A549 (cell line): ENCODE measurements at regions not wholly inside any gene's neighbourhood (a gene's known extent, or its start where the extent isn't known, plus 50 kb on each side); places are given as distances from the start of the nearest gene placed in this dataset.

ENCODE experiments used
- ATAC-seq, 2 experiments: fragments of 200-7000 bp in 1 of 2; fragments of >200 bp in 1 of 2; cut with Nextera tagmentation in 1 of 2; cut with Tn5 transposase in 1 of 2; 3 replicates each; pipeline versions ENCODE4 v1.8.0 to v1.9.1; 2018 to 2020; ENCODE audit warnings: mild to moderate bottlenecking in 1 of 2, moderate library complexity in 1 of 2
- CTCF ChIA-PET: fragments of 300-600 bp; sonication (Branson Sonifier 250); formaldehyde crosslinking; extraction: SDS; loops from one replicate; lab custom pipeline; 2021; ENCODE audit warnings: antibody characterized with exemption, inconsistent platforms; lab: Yijun Ruan, JAX
- POLR2A ChIA-PET: fragments of 350-600 bp; formaldehyde crosslinking; extraction: SDS; loops from one replicate; lab custom pipeline; 2021; ENCODE audit warnings: antibody characterized with exemption, inconsistent platforms; lab: Yijun Ruan, JAX
- DNase-seq, 2 experiments: peaks; one replicate each; pipeline versions ENCODE4 v3.0.0 to v3.0.0-alpha.2; 2011 to 2016; ENCODE audit warnings: low read depth in 1 of 2, low spot score in 1 of 2
- FAIRE-seq: peaks from 2 replicates; lab custom pipeline; 2011; peaks lifted over from hg19 to GRCh38; lab: Jason Lieb, UNC
- H3K27ac ChIP-seq, 2 experiments: fragments of >200 bp; sonication (Bioruptor Twin); formaldehyde crosslinking; 3 replicates each; pipeline ENCODE4 v1.5.1; 2016 to 2017
- H3K4me1 ChIP-seq: fragments of >200 bp; sonication (Bioruptor Twin); formaldehyde crosslinking; 3 replicates; pipeline ENCODE4 v1.6.1; 2016
- H3K4me2 ChIP-seq: fragments of >200 bp; sonication (Bioruptor Twin); formaldehyde crosslinking; 3 replicates; pipeline ENCODE4 v1.6.1; 2016
- H3K4me3 ChIP-seq: fragments of >200 bp; sonication (Bioruptor Twin); formaldehyde crosslinking; 3 replicates; pipeline ENCODE4 v1.5.1; 2016
- H3K9me3 ChIP-seq: fragments of >200 bp; sonication (Bioruptor Twin); formaldehyde crosslinking; 3 replicates; pipeline ENCODE4 v1.6.1; 2016
- ATOH8 ChIP-seq: fragments of 250-450 bp; sonication (Bioruptor Pico); IDR thresholded peaks from 2 replicates; pipeline ENCODE4 v1.5.0; 2020; ENCODE audit warnings: low read depth, mild to moderate bottlenecking, moderate library complexity
- CBX2 ChIP-seq: fragments of 200-600 bp; sonication (generic); IDR thresholded peaks from 2 replicates; pipeline ENCODE4 v1.6.1; 2016; ENCODE audit warnings: low read depth, mild to moderate bottlenecking, borderline replicate concordance
- CEBPB ChIP-seq, 2 experiments: fragments of >200 bp in 1 of 2; sonication (Bioruptor Twin) in 1 of 2; formaldehyde crosslinking in 1 of 2; IDR thresholded peaks; 2 replicates each; pipeline ENCODE4 v1.6.1; 2012 to 2016
- CHD2 ChIP-seq: fragments of 150-350 bp; IDR thresholded peaks from 2 replicates; pipeline ENCODE4 v1.6.1; 2014; ENCODE audit warnings: low read length; ENCODE audit not compliant: partially characterized antibody
- CTCF ChIP-seq: fragments of >200 bp; sonication (Bioruptor Twin); formaldehyde crosslinking; IDR thresholded peaks from 3 replicates; pipeline ENCODE4 v1.5.1; 2016
- EHF ChIP-seq: fragments of 250-450 bp; sonication (Bioruptor Pico); IDR thresholded peaks from 2 replicates; pipeline ENCODE4 v1.5.0; 2020; ENCODE audit warnings: mild to moderate bottlenecking
- EHMT2 ChIP-seq: fragments of 200-600 bp; sonication (generic); IDR thresholded peaks from 2 replicates; pipeline ENCODE4 v1.6.1; 2016; ENCODE audit warnings: antibody characterized with exemption, low read depth, mild to moderate bottlenecking, moderate library complexity
- ELK1 ChIP-seq: fragments of 150-350 bp; IDR thresholded peaks from 2 replicates; pipeline ENCODE4 v1.6.1; 2014; ENCODE audit warnings: low read depth, mild to moderate bottlenecking, low read length
- GATA3 ChIP-seq: IDR thresholded peaks from 2 replicates; pipeline ENCODE4 v1.6.1; 2012; ENCODE audit warnings: borderline replicate concordance
- HEYL ChIP-seq: fragments of 250-450 bp; sonication (Bioruptor Pico); IDR thresholded peaks from 2 replicates; pipeline ENCODE4 v1.8.0; 2021; ENCODE audit warnings: mild to moderate bottlenecking, moderate library complexity
- HOXA7 ChIP-seq: fragments of 250-450 bp; sonication (Bioruptor Pico); IDR thresholded peaks from 2 replicates; pipeline ENCODE4 v1.5.0; 2020; ENCODE audit warnings: mild to moderate bottlenecking, moderate library complexity
- KDM5A ChIP-seq: fragments of 200-600 bp; sonication (generic); IDR thresholded peaks from 2 replicates; pipeline ENCODE4 v1.6.1; 2016; ENCODE audit warnings: antibody characterized with exemption, mild to moderate bottlenecking
- MAFK ChIP-seq: fragments of 450-650 bp; IDR thresholded peaks from 2 replicates; pipeline ENCODE4 v1.6.1; 2014; ENCODE audit not compliant: partially characterized antibody
- MYC ChIP-seq: IDR thresholded peaks from 2 replicates; pipeline ENCODE4 v1.6.1; 2012; ENCODE audit warnings: mild to moderate bottlenecking, inconsistent platforms, low read length, improper control_type of control experiment, borderline replicate concordance
- NFE2L2 ChIP-seq: fragments of 150-350 bp; conservative IDR thresholded peaks from 2 replicates; pipeline ENCODE4 v1.6.1; 2014; ENCODE audit warnings: low read length
- NPAS2 ChIP-seq: fragments of 250-450 bp; sonication (Bioruptor Pico); IDR thresholded peaks from 2 replicates; pipeline ENCODE4 v1.8.0; 2022; ENCODE audit warnings: mild to moderate bottlenecking, moderate library complexity, borderline replicate concordance
- PBX3 ChIP-seq: IDR thresholded peaks from 2 replicates; pipeline ENCODE4 v1.6.1; 2012
- PHF8 ChIP-seq: fragments of 200-600 bp; sonication (generic); IDR thresholded peaks from 2 replicates; pipeline ENCODE4 v1.6.1; 2016; ENCODE audit warnings: low read depth, mild to moderate bottlenecking, antibody characterized with exemption, moderate library complexity, borderline replicate concordance
- POLR2A ChIP-seq: IDR thresholded peaks from 2 replicates; pipeline ENCODE4 v1.6.1; 2012; ENCODE audit warnings: mild to moderate bottlenecking, low read length
- RFX5 ChIP-seq: fragments of 450-650 bp; IDR thresholded peaks from 2 replicates; pipeline ENCODE4 v1.7.1; 2014; ENCODE audit warnings: antibody characterized with exemption, mild to moderate bottlenecking, moderate library complexity
- RNF2 ChIP-seq: fragments of 200-600 bp; sonication (generic); IDR thresholded peaks from 2 replicates; pipeline ENCODE4 v1.6.1; 2016; ENCODE audit warnings: low read depth, mild to moderate bottlenecking, antibody characterized with exemption, moderate library complexity, borderline replicate concordance
- ZFP36 ChIP-seq: fragments of 450-650 bp; IDR thresholded peaks from 2 replicates; pipeline ENCODE4 v1.6.1; 2014; ENCODE audit warnings: borderline replicate concordance; ENCODE audit not compliant: partially characterized antibody
- ZNF302 ChIP-seq: fragments of 250-450 bp; sonication (Bioruptor Pico); IDR thresholded peaks from 2 replicates; pipeline ENCODE4 v1.9.0; 2021; ENCODE audit warnings: inconsistent platforms, mild to moderate bottlenecking, moderate library complexity
- ZSCAN20 ChIP-seq: fragments of 250-450 bp; sonication (Bioruptor Pico); IDR thresholded peaks from 2 replicates; pipeline ENCODE4 v1.8.0; 2022; ENCODE audit warnings: mild to moderate bottlenecking, moderate library complexity
- WGBS: methylation state at CpG from one replicate; pipeline ENCODE4 v1.1.6; 2017; ENCODE audit errors: missing lambda C conversion rate; 5-methylcytosine and 5-hydroxymethylcytosine counted together

- Histone ChIP-seq H3K4me1 (no peaks in the 10 kb centered on the region), H3K27ac (no peak overlapping the region), H3K4me3 (no peak overlapping the region), H3K9me3 (no peaks in the 10 kb centered on the region), H3K4me2 (no peak overlapping the region)
- DNase-seq, result no peak
- 29% methylated on average over 2 of the region's 2 CpGs for WGBS
- POLR2A ChIA-PET, result no interaction called here
- TF ChIP-seq CTCF (no peak), PHF8 (no peak), EHMT2 (no peak), CEBPB (IDR thresholded peaks at IDR 0.05) (no peak), ZSCAN20 (CRISPR knock-in tag) (no peak), ZNF302 (CRISPR knock-in tag) (no peak), HOXA7 (CRISPR knock-in tag) (no peak), ELK1 (no peak), NFE2L2 (no peak), CBX2 (no peak), MAFK (no peak), ATOH8 (no peak), RFX5 (no peak), PBX3 (no peak), HEYL (CRISPR knock-in tag) (no peak), NPAS2 (CRISPR knock-in tag) (no peak), ZFP36 (no peak), EHF (CRISPR knock-in tag) (no peak), CHD2 (no peak)
- no peak for FAIRE-seq
- CTCF ChIA-PET, result no interaction called here
- ATAC-seq, result no peak
Observed at GRCh38 chr12:19808371-19808770, 369.1 kb downstream of the AEBP2 start.

DNA sequence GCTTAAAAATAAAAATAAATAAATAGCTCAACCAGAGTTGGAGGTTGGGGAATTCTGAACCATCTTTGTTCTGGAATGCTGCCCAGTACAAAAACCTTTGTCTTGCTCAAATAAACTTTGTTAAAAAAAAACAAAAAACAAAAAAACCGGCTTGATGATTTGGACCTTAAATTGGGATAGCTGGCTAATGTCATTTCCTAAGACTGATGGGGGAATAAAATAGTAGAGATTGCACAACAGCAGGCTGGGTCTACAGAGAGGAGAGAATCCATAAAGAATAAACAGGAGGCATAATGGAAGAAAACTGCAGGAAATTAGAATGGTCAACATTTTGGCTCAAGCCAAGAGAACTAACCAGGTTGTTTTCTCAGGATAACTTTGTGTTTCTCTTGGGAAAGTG lies 370.9 kb downstream of the AEBP2 start:
- H3K4me1 ChIP-seq, result no peaks in the 10 kb centered on the region
- WGBS, result 0% methylated on average over 1 of the region's 1 CpG
- no peak overlapping the region for H3K4me3 ChIP-seq
- CTCF ChIA-PET, result interaction anchor here (0.6 kb wide), 1 partner anchor 82 kb away, joined by 4 read pairs; no protein-coding TSS in a partner anchor
- DNase-seq (no peak), FAIRE-seq (no peak), ATAC-seq (no peak)
- no peak overlapping the region for H3K4me2 ChIP-seq
- no peak overlapping the region for H3K27ac ChIP-seq
- H3K9me3 ChIP-seq, result 0 out of 3 replicates have a peak, but pooled peaks cover 3% of the 10 kb centered on the region
- POLR2A ChIA-PET, result no interaction called here
- no peak for TF ChIP-seq RNF2
- no peak for TF ChIP-seq GATA3
- no peak for TF ChIP-seq POLR2A
- no peak for TF ChIP-seq KDM5A
- no peak for TF ChIP-seq MYC
- TF ChIP-seq HEYL (CRISPR knock-in tag), result no peak
